Suprapubic skin (tissue), 3 donors: ENCODE measurements at regions not wholly inside any gene's neighbourhood (a gene's known extent, or its start where the extent isn't known, plus 50 kb on each side); places are given as distances from the start of the nearest gene placed in this dataset.

Experiments
- POLR2AphosphoS5 ChIP-seq, 3 donors: sonication (generic); formaldehyde crosslinking; IDR thresholded peaks; one replicate each; pipeline ENCODE4 v1.6.1; 2017; ENCODE audit warnings: antibody characterized with exemption in 3 of 3
- TF ChIP-seq, protein P1 (sequence below), 2 donors: fragments of 200-600 bp in 1 of 2; fragments of 450-650 bp in 1 of 2; sonication (generic) in 1 of 2; IDR thresholded peaks; one replicate each; pipeline ENCODE4 v1.5.1; 2016 to 2019; ENCODE audit warnings: antibody characterized with exemption in 2 of 2, mild to moderate bottlenecking in 1 of 2, moderate library complexity in 1 of 2

DNA sequence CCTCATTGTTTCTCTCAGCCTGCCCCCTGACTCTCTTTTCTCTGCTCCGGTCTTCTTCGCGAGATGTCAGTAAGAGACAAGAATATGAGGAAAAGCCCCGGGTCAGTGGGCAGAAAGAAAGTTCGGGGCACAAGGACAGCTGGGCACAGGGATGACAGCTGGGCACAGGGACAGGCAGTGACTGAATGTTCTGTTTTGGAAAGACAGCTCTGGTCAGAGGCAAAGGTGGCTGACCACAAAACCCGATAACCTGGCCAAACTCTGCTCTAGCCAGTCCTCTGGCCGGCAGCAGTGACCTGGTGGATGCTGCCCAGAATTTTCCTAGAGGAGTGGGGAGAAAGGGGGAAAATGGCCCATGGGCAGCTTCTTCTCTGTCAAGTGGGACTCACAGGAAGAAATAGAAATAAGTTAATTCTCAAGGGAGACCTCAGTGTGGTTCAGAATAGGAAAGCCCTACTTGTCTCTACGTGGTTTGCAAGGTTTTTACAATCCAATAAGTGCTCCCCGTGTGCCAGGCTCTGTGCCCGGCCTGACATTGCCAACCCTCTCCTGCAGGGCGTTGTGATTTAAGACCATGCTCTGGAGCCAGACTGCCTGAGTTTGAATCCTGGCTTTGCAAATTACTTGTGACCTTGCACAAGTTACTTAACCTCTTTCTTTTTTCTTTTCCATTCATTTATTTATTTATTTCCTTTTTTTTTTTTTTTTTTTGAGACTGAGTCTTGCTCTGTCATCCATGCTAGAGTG lies 110.6 kb upstream of the ZNF716 start:
- TF ChIP-seq, protein P1, sequence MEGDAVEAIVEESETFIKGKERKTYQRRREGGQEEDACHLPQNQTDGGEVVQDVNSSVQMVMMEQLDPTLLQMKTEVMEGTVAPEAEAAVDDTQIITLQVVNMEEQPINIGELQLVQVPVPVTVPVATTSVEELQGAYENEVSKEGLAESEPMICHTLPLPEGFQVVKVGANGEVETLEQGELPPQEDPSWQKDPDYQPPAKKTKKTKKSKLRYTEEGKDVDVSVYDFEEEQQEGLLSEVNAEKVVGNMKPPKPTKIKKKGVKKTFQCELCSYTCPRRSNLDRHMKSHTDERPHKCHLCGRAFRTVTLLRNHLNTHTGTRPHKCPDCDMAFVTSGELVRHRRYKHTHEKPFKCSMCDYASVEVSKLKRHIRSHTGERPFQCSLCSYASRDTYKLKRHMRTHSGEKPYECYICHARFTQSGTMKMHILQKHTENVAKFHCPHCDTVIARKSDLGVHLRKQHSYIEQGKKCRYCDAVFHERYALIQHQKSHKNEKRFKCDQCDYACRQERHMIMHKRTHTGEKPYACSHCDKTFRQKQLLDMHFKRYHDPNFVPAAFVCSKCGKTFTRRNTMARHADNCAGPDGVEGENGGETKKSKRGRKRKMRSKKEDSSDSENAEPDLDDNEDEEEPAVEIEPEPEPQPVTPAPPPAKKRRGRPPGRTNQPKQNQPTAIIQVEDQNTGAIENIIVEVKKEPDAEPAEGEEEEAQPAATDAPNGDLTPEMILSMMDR (IDR thresholded peaks at IDR 0.05): no peak
- no peak for TF ChIP-seq POLR2AphosphoS5 (IDR thresholded peaks at IDR 0.05)
